Urinary bladder (tissue), 3 donors: ENCODE measurements at regions not wholly inside any gene's neighbourhood (a gene's known extent, or its start where the extent isn't known, plus 50 kb on each side); places are given as distances from the start of the nearest gene placed in this dataset.

Experiments used
- DNase-seq: peaks from one replicate; pipeline ENCODE4 v3.0.0-alpha.2; 2015; ENCODE audit errors: extremely low spot score
- H3K27ac ChIP-seq: one replicate; pipeline ENCODE4 v1.5.1; 2013; ENCODE audit warnings: low read depth, mild to moderate bottlenecking, moderate library complexity
- H3K36me3 ChIP-seq: one replicate; pipeline ENCODE4 v1.6.1; 2013; ENCODE audit warnings: mild to moderate bottlenecking, moderate library complexity; ENCODE audit not compliant: insufficient read depth
- H3K4me1 ChIP-seq: one replicate; pipeline ENCODE4 v1.6.1; 2013; ENCODE audit warnings: mild to moderate bottlenecking, moderate library complexity; ENCODE audit not compliant: insufficient read depth
- H3K4me3 ChIP-seq: one replicate; pipeline ENCODE4 v1.5.1; 2013; ENCODE audit warnings: low read depth, low read length
- WGBS: extraction: QIAGEN DNeasy Blood & Tissue Kit; methylation state at CpG from one replicate; pipeline ENCODE4 v1.1.7; 2013; 5-methylcytosine and 5-hydroxymethylcytosine counted together
- donor health status: healthy with polysubstance abuse.
- donor health status: healthy.

GRCh38 chr5:38634568-38635369 is 78.3 kb upstream of the LIFR start:
- WGBS = 58% methylated on average over 4 of the region's 4 CpGs
- Histone ChIP-seq H3K4me1 (no peaks in the 10 kb centered on the region), H3K36me3 (no peaks in the 10 kb centered on the region), H3K27ac (no peak overlapping the region), H3K4me3 (no peak overlapping the region)
- DNase-seq = no peak

GRCh38 chr5:38636626-38637025 is 80.2 kb upstream of the LIFR start:
- Histone ChIP-seq H3K27ac (no peak overlapping the region), H3K4me3 (no peak overlapping the region), H3K36me3 (no peaks in the 10 kb centered on the region), H3K4me1 (no peaks in the 10 kb centered on the region)
- no peak for DNase-seq
- WGBS = 90% methylated on average over 4 of the region's 4 CpGs

GRCh38 chr5:38638656-38639055 is 82.2 kb upstream of the LIFR start:
- DNase-seq = no peak
- Histone ChIP-seq H3K4me1 (no peaks in the 10 kb centered on the region), H3K4me3 (no peak overlapping the region), H3K36me3 (no peaks in the 10 kb centered on the region), H3K27ac (no peak overlapping the region)
- 99% methylated on average over 5 of the region's 5 CpGs for WGBS

GRCh38 chr5:38639377-38640358 is 83.2 kb upstream of the LIFR start:
- DNase-seq = no peak
- H3K27ac ChIP-seq = no peak overlapping the region
- H3K36me3 ChIP-seq = no peaks in the 10 kb centered on the region
- H3K4me1 ChIP-seq = no peaks in the 10 kb centered on the region
- 46% methylated on average over 6 of the region's 6 CpGs for WGBS
- no peak overlapping the region for H3K4me3 ChIP-seq

- Histone ChIP-seq H3K27ac (no peak overlapping the region), H3K4me3 (no peak overlapping the region), H3K4me1 (no peaks in the 10 kb centered on the region), H3K36me3 (no peaks in the 10 kb centered on the region)
- DNase-seq = no peak
- 84% methylated on average over 3 of the region's 3 CpGs for WGBS
Observed at GRCh38 chr5:38641003-38641402, 84.6 kb upstream of the LIFR start.

GRCh38 chr5:38642189-38642911 is 85.9 kb upstream of the LIFR start:
- Histone ChIP-seq H3K4me3 (no peak overlapping the region), H3K36me3 (no peaks in the 10 kb centered on the region), H3K4me1 (no peaks in the 10 kb centered on the region), H3K27ac (no peak overlapping the region)
- DNase-seq = no peak
- 53% methylated on average over 7 of the region's 7 CpGs for WGBS

- no peak overlapping the region for H3K27ac ChIP-seq
- no peaks in the 10 kb centered on the region for H3K36me3 ChIP-seq
- H3K4me3 ChIP-seq = no peak overlapping the region
- H3K4me1 ChIP-seq = no peaks in the 10 kb centered on the region
- DNase-seq = no peak
- 95% methylated on average over 4 of the region's 4 CpGs for WGBS
Observed at GRCh38 chr5:38643616-38644015, 87.2 kb upstream of the LIFR start.

GRCh38 chr5:38645508-38645907 is 89.1 kb upstream of the LIFR start:
- DNase-seq = no peak
- Histone ChIP-seq H3K36me3 (no peaks in the 10 kb centered on the region), H3K4me1 (no peaks in the 10 kb centered on the region), H3K4me3 (no peak overlapping the region), H3K27ac (no peak overlapping the region)

- no peaks in the 10 kb centered on the region for H3K4me1 ChIP-seq
Observed at GRCh38 chr5:38648703-38649291, 92.4 kb upstream of the LIFR start.

GRCh38 chr5:38650540-38650939 is 94.1 kb upstream of the LIFR start:
- no peak overlapping the region for H3K4me3 ChIP-seq
- WGBS = 48% methylated on average over 7 of the region's 7 CpGs
- H3K27ac ChIP-seq = no peak overlapping the region
- no peak for DNase-seq
- no peaks in the 10 kb centered on the region for H3K36me3 ChIP-seq
- no peaks in the 10 kb centered on the region for H3K4me1 ChIP-seq

More at GRCh38 chr5:38648703-38649291, 92.4 kb upstream of the LIFR start:
- no peak overlapping the region for H3K27ac ChIP-seq
- H3K36me3 ChIP-seq = no peaks in the 10 kb centered on the region
- no peak overlapping the region for H3K4me3 ChIP-seq
- no peak for DNase-seq
- WGBS = 70% methylated on average over 3 of the region's 3 CpGs

- H3K4me1 ChIP-seq = no peaks in the 10 kb centered on the region
- DNase-seq = no peak
- no peak overlapping the region for H3K4me3 ChIP-seq
- 53% methylated on average over 8 of the region's 8 CpGs for WGBS
- H3K36me3 ChIP-seq = no peaks in the 10 kb centered on the region
- H3K27ac ChIP-seq = no peak overlapping the region
Observed at GRCh38 chr5:38650946-38651345, 94.5 kb upstream of the LIFR start.

GRCh38 chr5:38651806-38652205 is 95.4 kb upstream of the LIFR start:
- no peak for DNase-seq
- WGBS = 96% methylated on average over 6 of the region's 6 CpGs
- H3K4me1 ChIP-seq = no peaks in the 10 kb centered on the region
- H3K27ac ChIP-seq = no peak overlapping the region
- no peak overlapping the region for H3K4me3 ChIP-seq
- H3K36me3 ChIP-seq = no peaks in the 10 kb centered on the region

GRCh38 chr5:38653389-38653788 is 96.9 kb upstream of the LIFR start:
- Histone ChIP-seq H3K36me3 (no peaks in the 10 kb centered on the region), H3K4me1 (no peaks in the 10 kb centered on the region), H3K4me3 (no peak overlapping the region), H3K27ac (no peak overlapping the region)
- WGBS = 94% methylated on average over 2 of the region's 2 CpGs
- no peak for DNase-seq
